ENCODE measurements at regions not wholly inside any gene's neighbourhood (a gene's known extent, or its start where the extent isn't known, plus 50 kb on each side); places are given as distances from the start of the nearest gene placed in this dataset.

- no peak for TF ChIP-seq POLR2A (IDR thresholded peaks at IDR 0.05)
- TF ChIP-seq, protein P1, sequence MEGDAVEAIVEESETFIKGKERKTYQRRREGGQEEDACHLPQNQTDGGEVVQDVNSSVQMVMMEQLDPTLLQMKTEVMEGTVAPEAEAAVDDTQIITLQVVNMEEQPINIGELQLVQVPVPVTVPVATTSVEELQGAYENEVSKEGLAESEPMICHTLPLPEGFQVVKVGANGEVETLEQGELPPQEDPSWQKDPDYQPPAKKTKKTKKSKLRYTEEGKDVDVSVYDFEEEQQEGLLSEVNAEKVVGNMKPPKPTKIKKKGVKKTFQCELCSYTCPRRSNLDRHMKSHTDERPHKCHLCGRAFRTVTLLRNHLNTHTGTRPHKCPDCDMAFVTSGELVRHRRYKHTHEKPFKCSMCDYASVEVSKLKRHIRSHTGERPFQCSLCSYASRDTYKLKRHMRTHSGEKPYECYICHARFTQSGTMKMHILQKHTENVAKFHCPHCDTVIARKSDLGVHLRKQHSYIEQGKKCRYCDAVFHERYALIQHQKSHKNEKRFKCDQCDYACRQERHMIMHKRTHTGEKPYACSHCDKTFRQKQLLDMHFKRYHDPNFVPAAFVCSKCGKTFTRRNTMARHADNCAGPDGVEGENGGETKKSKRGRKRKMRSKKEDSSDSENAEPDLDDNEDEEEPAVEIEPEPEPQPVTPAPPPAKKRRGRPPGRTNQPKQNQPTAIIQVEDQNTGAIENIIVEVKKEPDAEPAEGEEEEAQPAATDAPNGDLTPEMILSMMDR (IDR thresholded peaks at IDR 0.05), result no peak
- TF ChIP-seq EP300 (IDR thresholded peaks at IDR 0.05), result no peak
Observed at GRCh38 chr14:41362139-41362538, 244.5 kb upstream of the LRFN5 start.
